ENCODE measurements at regions not wholly inside any gene's neighbourhood (a gene's known extent, or its start where the extent isn't known, plus 50 kb on each side); places are given as distances from the start of the nearest gene placed in this dataset.

GRCh38 chr2:121085801-121086200 is 199.2 kb downstream of the TFCP2L1 start:
- no peak for TF ChIP-seq CTCF (IDR thresholded peaks at IDR 0.05)
- no peak for TF ChIP-seq POLR2A (IDR thresholded peaks at IDR 0.05)
